CD4-positive, alpha-beta T cell treated with Interleukin-6 for 4 hours (primary cell): ENCODE measurements at regions not wholly inside any gene's neighbourhood (a gene's known extent, or its start where the extent isn't known, plus 50 kb on each side); places are given as distances from the start of the nearest gene placed in this dataset.
"Not testable (repeated sequence)": the region's sequence is repeated elsewhere in the genome, so short reads cannot be mapped to it uniquely, and the experiment has no call there.

Experiments used
- DNase-seq: peaks from one replicate; pipeline ENCODE4 v3.0.0-alpha.2; 2020; ENCODE audit warnings: mixed read lengths

DNA sequence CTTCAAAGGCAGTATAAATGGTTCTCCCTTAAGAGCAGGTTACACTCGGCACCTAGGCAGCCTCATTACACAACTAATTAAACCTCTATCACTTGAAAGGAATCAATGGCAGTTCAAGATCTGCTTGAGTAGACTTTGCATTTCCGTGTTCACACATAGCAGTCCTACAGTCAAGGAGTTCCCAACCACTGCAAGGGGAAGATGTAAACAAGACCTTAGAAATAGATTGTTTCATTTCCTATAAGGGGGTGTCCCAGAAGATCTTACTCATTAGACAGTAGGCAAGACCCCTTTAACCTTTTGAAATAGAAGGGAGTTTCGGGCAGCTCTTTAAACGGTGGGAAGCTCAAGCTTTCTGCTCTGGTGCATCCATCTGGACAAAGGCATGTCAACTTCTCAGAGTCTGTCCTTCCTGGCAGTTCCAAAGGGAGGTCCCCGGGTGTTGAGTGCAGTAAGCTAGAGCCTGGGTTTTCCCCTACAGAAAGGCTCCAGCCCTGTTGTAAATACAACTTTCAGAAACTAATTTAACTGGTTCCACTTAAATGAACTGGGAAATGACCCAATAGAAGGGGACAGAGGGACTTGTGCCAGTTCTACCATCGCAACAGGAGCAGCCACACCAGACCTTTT lies 150.8 kb downstream of the RBMX2 start:
- DNase-seq = no peak

DNA sequence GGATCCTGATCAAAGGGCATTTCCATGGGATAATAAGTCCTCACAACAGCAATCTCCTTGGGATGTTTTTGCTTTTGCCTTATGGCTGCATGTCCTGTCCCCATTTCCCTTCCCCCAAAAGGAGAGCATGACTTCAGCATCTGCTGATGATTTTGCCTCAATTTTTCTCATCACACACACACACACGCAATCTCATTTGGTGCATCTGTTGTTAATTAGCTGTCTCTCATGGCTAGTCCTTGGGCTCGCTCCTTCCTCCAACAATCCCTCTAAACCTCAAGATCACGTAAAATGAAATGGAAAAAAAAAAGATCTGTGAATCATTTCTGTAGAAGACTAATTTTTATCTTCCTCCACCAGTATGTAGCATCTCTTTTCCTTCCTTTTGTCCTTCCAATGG lies 153.6 kb downstream of the RBMX2 start:
- no peak for DNase-seq

DNA sequence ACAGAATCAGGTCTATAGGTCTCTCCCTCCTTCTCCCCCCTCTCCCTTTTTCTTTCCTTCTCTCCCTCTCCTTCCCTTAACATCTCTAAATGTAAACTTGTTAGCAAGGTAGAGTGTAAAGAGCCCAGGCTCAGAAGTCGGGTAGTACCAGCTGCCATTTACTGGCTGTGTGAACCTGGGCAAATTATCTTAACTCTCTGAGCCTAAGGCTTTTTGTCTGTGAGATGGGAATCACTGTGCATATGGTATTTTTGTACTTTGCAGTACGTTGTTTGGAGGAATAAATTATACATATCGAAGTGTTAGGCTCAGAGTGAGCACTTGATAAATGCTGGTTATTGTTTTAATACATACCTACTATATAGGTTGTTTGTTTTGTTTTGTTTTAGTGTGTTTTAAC lies 154.0 kb downstream of the RBMX2 start:
- DNase-seq = no peak

DNA sequence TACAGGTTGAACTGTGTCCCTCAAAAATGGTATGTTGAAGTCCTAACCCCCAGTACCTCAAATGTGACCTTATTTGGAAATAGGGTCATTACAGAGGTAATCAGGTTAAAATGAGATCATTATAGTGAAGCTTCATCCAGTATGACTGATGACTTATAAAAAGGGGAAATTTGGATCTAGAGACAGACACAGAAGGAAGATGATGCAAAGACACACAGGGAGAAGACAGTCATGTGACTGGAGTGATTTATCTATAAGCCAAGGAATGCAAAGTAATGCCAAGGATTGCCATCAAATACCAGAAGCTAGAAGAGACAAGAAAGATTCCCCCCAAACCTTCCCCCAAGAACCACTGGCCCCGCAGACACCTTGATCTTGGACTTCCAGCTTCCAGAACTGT lies 155.2 kb downstream of the RBMX2 start:
- no peak for DNase-seq

DNA sequence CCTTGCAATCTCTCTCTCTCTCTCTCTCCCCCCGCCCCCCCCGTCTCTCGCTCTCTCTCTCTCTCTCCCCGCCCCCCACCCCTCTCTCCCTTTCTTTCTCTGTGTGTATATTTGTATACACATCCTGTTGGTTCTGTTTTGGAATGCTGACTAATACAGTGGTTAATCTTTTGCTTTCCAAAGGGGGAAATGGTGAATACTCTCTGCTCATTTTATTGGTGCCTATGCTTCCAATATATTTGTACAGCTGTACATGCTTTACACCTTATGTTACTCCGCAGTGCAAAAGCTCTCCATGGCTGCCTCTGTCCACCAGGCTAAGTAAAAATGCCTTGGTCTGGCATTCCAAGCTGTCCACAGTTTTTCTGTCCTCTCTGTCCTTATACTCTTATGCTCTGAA lies 158.8 kb downstream of the RBMX2 start:
- no peak for DNase-seq

DNA sequence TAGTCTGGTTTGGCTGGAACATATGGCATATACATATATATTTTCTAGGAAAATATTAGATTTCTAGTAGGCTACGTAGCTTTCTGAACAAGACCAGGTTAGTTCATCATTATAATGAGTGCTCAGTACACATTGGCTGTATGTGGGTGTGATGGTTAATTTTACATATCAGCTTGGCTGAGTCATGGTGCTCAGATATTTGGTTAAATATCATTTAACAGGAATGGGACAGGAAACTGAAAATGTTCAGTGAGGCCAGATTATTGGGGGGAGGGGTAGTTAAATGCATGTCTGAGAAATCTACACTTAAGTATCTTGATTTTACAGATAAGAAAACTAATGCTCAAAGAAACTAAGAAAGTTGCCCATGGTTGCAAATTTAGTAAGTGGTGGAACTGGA lies 160.1 kb downstream of the RBMX2 start:
- DNase-seq = no peak

DNA sequence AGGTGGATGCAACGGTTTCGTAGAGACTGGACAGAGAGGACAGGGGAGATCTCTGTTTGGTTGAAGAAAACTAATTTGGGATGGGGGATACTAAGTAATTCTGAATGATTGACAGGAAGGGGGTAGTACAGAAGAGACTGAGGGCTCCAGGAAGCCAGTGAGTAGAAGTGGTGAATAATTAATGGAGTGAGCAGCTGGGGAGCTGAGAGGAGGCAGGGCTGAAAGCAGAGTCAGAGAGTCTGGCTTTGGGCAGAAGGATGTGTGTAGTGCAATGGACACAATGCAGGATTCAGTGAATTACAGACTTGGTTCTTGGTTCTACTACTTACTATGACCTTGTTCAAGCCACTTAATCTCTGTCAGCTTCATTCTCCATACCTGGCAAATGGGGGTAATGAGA lies 161.7 kb downstream of the RBMX2 start:
- DNase-seq = no peak

DNA sequence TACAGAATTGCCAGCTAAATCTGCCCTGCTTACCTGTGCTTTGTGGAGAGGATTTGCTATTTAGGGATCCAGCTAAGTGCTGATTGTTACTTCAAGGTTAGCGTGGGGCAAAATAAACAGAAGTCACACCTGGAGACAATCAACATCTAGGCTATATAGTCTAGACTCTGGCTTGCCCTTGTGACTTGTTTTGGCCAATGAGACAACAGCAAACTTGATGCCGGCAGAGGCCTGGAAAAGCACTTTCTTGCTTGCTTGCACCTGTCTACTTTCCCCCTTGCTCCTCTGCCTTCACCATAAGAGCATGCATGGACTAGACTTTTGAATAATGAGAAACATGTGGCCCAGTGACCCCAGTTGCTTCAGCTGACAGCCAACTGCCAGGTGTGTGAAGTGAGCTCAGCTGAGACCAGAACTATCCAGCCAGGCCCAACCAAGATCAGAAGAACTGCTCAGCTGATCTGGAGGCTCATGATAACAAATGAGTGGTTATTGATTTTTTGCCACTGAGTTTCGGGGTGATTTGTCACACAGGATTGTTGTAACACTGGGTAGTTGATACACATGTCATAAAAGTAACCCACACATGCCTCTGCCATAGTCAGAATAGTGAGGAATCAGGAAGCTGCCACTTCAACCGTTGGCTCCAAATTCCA lies 164.4 kb downstream of the RBMX2 start:
- no peak for DNase-seq

DNA sequence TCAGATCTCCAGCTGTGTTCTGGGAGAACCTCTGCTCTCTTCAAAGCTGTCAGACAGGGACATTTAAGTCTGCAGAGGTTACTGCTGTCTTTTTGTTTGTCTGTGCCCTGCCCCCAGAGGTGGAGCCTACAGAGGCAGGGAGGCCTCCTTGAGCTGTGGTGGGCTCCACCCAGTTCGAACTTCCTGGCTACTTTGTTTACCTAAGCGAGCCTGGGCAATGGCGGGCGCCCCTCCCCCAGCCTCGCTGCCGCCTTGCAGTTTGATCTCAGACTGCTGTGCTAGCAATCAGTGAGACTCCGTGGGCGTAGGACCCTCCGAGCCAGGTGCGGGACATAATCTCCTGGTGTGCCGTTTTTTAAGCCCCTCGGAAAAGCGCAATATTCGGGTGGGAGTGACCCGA lies 171.2 kb downstream of the RBMX2 start:
- not testable (repeated sequence) for DNase-seq
